Lower leg skin (tissue), 4 donors: ENCODE measurements at regions not wholly inside any gene's neighbourhood (a gene's known extent, or its start where the extent isn't known, plus 50 kb on each side); places are given as distances from the start of the nearest gene placed in this dataset.

Experiments used
- DNase-seq, 2 donors: peaks; one replicate each; pipeline ENCODE4 v3.0.0-alpha.2; 2019; ENCODE audit warnings: low spot score in 2 of 2
- H3K4me3 ChIP-seq: fragments of 200-600 bp; sonication (generic); 2 replicates; pipeline ENCODE4 v1.5.1; 2017; ENCODE audit warnings: mild to moderate bottlenecking, low read depth; ENCODE audit not compliant: poor library complexity, severe bottlenecking
- CTCF ChIP-seq, 3 donors: fragments of 450-650 bp; IDR thresholded peaks; one replicate each; pipeline ENCODE4 v1.5.1; 2016; ENCODE audit warnings: antibody characterized with exemption in 3 of 3, mild to moderate bottlenecking in 3 of 3, moderate library complexity in 2 of 3
- POLR2A ChIP-seq, 2 donors: fragments of 450-650 bp; IDR thresholded peaks; one replicate each; pipeline ENCODE4 v1.6.1; 2016 to 2017; ENCODE audit warnings: antibody characterized with exemption in 2 of 2, mild to moderate bottlenecking in 1 of 2, moderate library complexity in 1 of 2
- WGBS, 2 donors: methylation state at CpG; one replicate each; pipeline ENCODE4 v1.1.5; 2018; 5-methylcytosine and 5-hydroxymethylcytosine counted together
- intact Hi-C: fragments of 100-400 bp; cut with DNase I; formaldehyde crosslinking; loops from one replicate; pipeline ENCODE4 v1.15.0; 2023; ENCODE audit warnings: low total_unique reads

- 80 to 84% methylated on average over 4 of the region's 4 CpGs for WGBS, 2 donors
- intact Hi-C loops = no loop called here
- no peak overlapping the region for H3K4me3 ChIP-seq
- no peak for DNase-seq
- TF ChIP-seq CTCF (IDR thresholded peaks at IDR 0.05) (no peak), POLR2A (IDR thresholded peaks at IDR 0.05) (no peak)
These were observed 59.6 kb upstream of the CENPW start for GRCh38 chr6:126280287-126280686.

GRCh38 chr6:126285871-126286365 is 54.0 kb upstream of the CENPW start:
- intact Hi-C loops = no loop called here
- H3K4me3 ChIP-seq = no peak overlapping the region
- no peak for DNase-seq
- 78 to 80% methylated on average over 4 of the region's 4 CpGs for WGBS, 2 donors
- no peak for TF ChIP-seq CTCF (IDR thresholded peaks at IDR 0.05)
- no peak for TF ChIP-seq POLR2A (IDR thresholded peaks at IDR 0.05)
